SU-DHL-6 (cell line): ENCODE measurements at regions not wholly inside any gene's neighbourhood (a gene's known extent, or its start where the extent isn't known, plus 50 kb on each side); places are given as distances from the start of the nearest gene placed in this dataset.

Source experiments
- CTCF ChIP-seq: fragments of 200-600 bp; sonication (generic); IDR thresholded peaks from one replicate; pipeline ENCODE4 v1.5.1; 2017; ENCODE audit warnings: antibody characterized with exemption, mild to moderate bottlenecking, low read length, moderate library complexity; ENCODE audit not compliant: insufficient read depth, poor library complexity, severe bottlenecking
- EZH2phosphoT487 ChIP-seq: fragments of 200-600 bp; sonication (generic), shearing (Covaris generic); conservative IDR thresholded peaks from 2 replicates; pipeline ENCODE4 v1.6.1; 2018; ENCODE audit warnings: mild to moderate bottlenecking, antibody characterized with exemption, low read length, moderate library complexity, mixed read lengths

GRCh38 chr6:1002989-1003388, 308.9 kb upstream of the FOXQ1 start:
- TF ChIP-seq CTCF (no peak), EZH2phosphoT487 (no peak)
